DMS79 (cell line): ENCODE measurements at regions not wholly inside any gene's neighbourhood (a gene's known extent, or its start where the extent isn't known, plus 50 kb on each side); places are given as distances from the start of the nearest gene placed in this dataset.
"Not testable (repeated sequence)": the region's sequence is repeated elsewhere in the genome, so short reads cannot be mapped to it uniquely, and the experiment has no call there.

Experiments used
- DNase-seq: peaks from one replicate; lab custom pipeline; 2025; lab: John Stamatoyannopoulos, UW

GRCh38 chr2:143870696-143871095 is 649.2 kb downstream of the ZEB2 start:
- DNase-seq, result no peak

GRCh38 chr2:143856978-143857377 is 662.9 kb downstream of the ZEB2 start:
- DNase-seq, result no peak

- no peak for DNase-seq
Measured at GRCh38 chr2:143852759-143853158, 667.2 kb downstream of the ZEB2 start.

GRCh38 chr2:143850084-143850483 is 669.8 kb downstream of the ZEB2 start:
- no peak for DNase-seq

GRCh38 chr2:143847257-143847656 is 672.7 kb downstream of the ZEB2 start:
- DNase-seq, result no peak

GRCh38 chr2:143844986-143845385 is 674.9 kb downstream of the ZEB2 start:
- no peak for DNase-seq

- no peak for DNase-seq
Measured at GRCh38 chr2:143843686-143844085, 676.2 kb downstream of the ZEB2 start.

GRCh38 chr2:143842836-143843235 is 677.1 kb downstream of the ZEB2 start:
- DNase-seq, result no peak

GRCh38 chr2:143841935-143842334 is 678.0 kb downstream of the ZEB2 start:
- DNase-seq, result no peak

- DNase-seq, result no peak
Measured at GRCh38 chr2:143840601-143841000, 679.3 kb downstream of the ZEB2 start.

GRCh38 chr2:143840194-143840593 is 679.7 kb downstream of the ZEB2 start:
- no peak for DNase-seq

GRCh38 chr2:143839456-143839855 is 680.5 kb downstream of the ZEB2 start:
- DNase-seq, result no peak

GRCh38 chr2:143837055-143837454 is 682.9 kb downstream of the ZEB2 start:
- DNase-seq, result not testable (repeated sequence)

- DNase-seq, result no peak
Measured at GRCh38 chr2:143835481-143835880, 684.4 kb downstream of the ZEB2 start.

GRCh38 chr2:143833015-143833660 is 686.8 kb downstream of the ZEB2 start:
- DNase-seq, result no peak

GRCh38 chr2:143830476-143830875 is 689.4 kb downstream of the ZEB2 start:
- DNase-seq, result no peak

- no peak for DNase-seq
Measured at GRCh38 chr2:143828763-143829537, 691.0 kb downstream of the ZEB2 start.

- no peak for DNase-seq
Measured at GRCh38 chr2:143824791-143825190, 695.1 kb downstream of the ZEB2 start.

GRCh38 chr2:143823876-143824275 is 694.7 kb downstream of the ARHGAP15 start:
- DNase-seq, result no peak

GRCh38 chr2:143823296-143823695 is 694.1 kb downstream of the ARHGAP15 start:
- DNase-seq, result no peak

GRCh38 chr2:143822736-143823135 is 693.5 kb downstream of the ARHGAP15 start:
- DNase-seq, result no peak

- no peak for DNase-seq
Measured at GRCh38 chr2:143819764-143820163, 690.5 kb downstream of the ARHGAP15 start.

GRCh38 chr2:143819190-143819735 is 690.0 kb downstream of the ARHGAP15 start:
- no peak for DNase-seq
